HepG2 (cell line): ENCODE measurements at regions not wholly inside any gene's neighbourhood (a gene's known extent, or its start where the extent isn't known, plus 50 kb on each side); places are given as distances from the start of the nearest gene placed in this dataset.

ENCODE experiments used
- CTCF ChIP-seq: sonication (generic); formaldehyde crosslinking; IDR thresholded peaks from 2 replicates; pipeline ENCODE4 v1.5.0; 2020; ENCODE audit warnings: mild to moderate bottlenecking, missing genetic modification reagents, moderate library complexity
- FOXK2 ChIP-seq: fragments of 450-650 bp; IDR thresholded peaks from 2 replicates; pipeline ENCODE4 v1.6.1; 2016
- HDAC6 ChIP-seq: fragments of 200-600 bp; sonication (generic); IDR thresholded peaks from 2 replicates; pipeline ENCODE4 v1.7.0; 2017; ENCODE audit warnings: mild to moderate bottlenecking, antibody characterized with exemption, low read length, low read depth
- JUN ChIP-seq: sonication (generic); formaldehyde crosslinking; IDR thresholded peaks from 2 replicates; pipeline ENCODE4 v1.4.0; 2020; ENCODE audit warnings: mild to moderate bottlenecking, missing genetic modification reagents
- MAFK ChIP-seq, 2 experiments: IDR thresholded peaks in 1 of 2; conservative IDR thresholded peaks in 1 of 2; 2 replicates each; pipeline ENCODE4 v1.6.1; 2011; ENCODE audit warnings: improper control_type of control experiment in 2 of 2, low read length in 2 of 2
- MYC ChIP-seq: sonication (generic); formaldehyde crosslinking; IDR thresholded peaks from 2 replicates; pipeline ENCODE4 v1.9.0; 2021; ENCODE audit warnings: missing genetic modification reagents, borderline replicate concordance
- NCOA2 ChIP-seq: sonication (generic); formaldehyde crosslinking; IDR thresholded peaks from 2 replicates; pipeline ENCODE4 v1.8.0; 2022; ENCODE audit warnings: inconsistent platforms
- NFIC ChIP-seq: IDR thresholded peaks from 2 replicates; pipeline ENCODE4 v1.6.1; 2012; ENCODE audit warnings: mild to moderate bottlenecking, low read length, inconsistent platforms
- NR2C2 ChIP-seq: sonication (generic); formaldehyde crosslinking; IDR thresholded peaks from 2 replicates; pipeline ENCODE4 v1.4.0; 2020; ENCODE audit warnings: missing genetic modification reagents, mild to moderate bottlenecking, moderate library complexity, borderline replicate concordance
- TCF7 ChIP-seq: sonication (generic); IDR thresholded peaks from 2 replicates; pipeline ENCODE4 v1.6.1; 2016; ENCODE audit warnings: antibody characterized with exemption, low read depth
- ZNF432 ChIP-seq: sonication (generic); formaldehyde crosslinking; IDR thresholded peaks from 2 replicates; pipeline ENCODE4 v1.5.0; 2020; ENCODE audit warnings: missing genetic modification reagents, mild to moderate bottlenecking, borderline replicate concordance
- ZSCAN9 ChIP-seq: IDR thresholded peaks from 2 replicates; pipeline ENCODE4 v1.6.1; 2016; ENCODE audit warnings: borderline replicate concordance

GRCh38 chr16:76801357-76801756, 389.6 kb upstream of the MON1B start:
- TF ChIP-seq FOXK2 (no peak), NFIC (no peak), CTCF (CRISPR knock-in tag) (no peak), JUN (no peak), TCF7 (no peak), HDAC6 (no peak), NCOA2 (no peak), ZSCAN9 (CRISPR knock-in tag) (no peak), MAFK (conservative IDR thresholded peaks at IDR 0.05 in 1 of 2, IDR thresholded peaks at IDR 0.05 in 1 of 2; ENCODE audit: low read length in 2 of 2) (no peak), ZNF432 (CRISPR knock-in tag) (no peak), MYC (CRISPR knock-in tag) (no peak), NR2C2 (CRISPR knock-in tag) (no peak)
